HT1080 (cell line): ENCODE measurements at regions not wholly inside any gene's neighbourhood (a gene's known extent, or its start where the extent isn't known, plus 50 kb on each side); places are given as distances from the start of the nearest gene placed in this dataset.
"Not testable (repeated sequence)": the region's sequence is repeated elsewhere in the genome, so short reads cannot be mapped to it uniquely, and the experiment has no call there.

ENCODE experiments used
- DNase-seq: peaks from one replicate; pipeline ENCODE4 v3.0.0-alpha.2; 2015; ENCODE audit warnings: low read depth

GRCh38 chr12:34606749-34607519 lies 584.6 kb downstream of the ALG10 start:
- no peak for DNase-seq

GRCh38 chr12:34607520-34608195 lies 585.4 kb downstream of the ALG10 start:
- no peak for DNase-seq

DNA sequence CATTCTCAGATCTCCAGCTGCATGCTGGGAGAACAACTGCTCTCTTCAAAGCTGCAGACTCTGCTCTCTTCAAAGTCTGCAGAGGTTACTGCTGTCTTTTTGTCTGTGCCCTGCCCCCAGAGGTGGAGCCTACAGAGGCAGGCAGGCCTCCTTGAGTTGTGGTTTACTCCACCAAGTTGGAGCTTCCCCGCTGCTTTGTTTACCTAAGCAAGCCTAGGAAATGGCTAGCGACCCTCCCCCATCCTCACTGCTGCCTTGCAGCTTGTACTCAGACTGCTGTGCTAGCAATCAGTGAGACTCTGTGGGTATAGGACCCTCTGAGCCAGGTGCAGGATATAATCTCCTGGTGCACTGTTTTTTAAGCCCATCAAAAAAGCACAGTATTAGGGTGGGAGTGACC lies 591.7 kb downstream of the ALG10 start:
- DNase-seq = not testable (repeated sequence)

DNA sequence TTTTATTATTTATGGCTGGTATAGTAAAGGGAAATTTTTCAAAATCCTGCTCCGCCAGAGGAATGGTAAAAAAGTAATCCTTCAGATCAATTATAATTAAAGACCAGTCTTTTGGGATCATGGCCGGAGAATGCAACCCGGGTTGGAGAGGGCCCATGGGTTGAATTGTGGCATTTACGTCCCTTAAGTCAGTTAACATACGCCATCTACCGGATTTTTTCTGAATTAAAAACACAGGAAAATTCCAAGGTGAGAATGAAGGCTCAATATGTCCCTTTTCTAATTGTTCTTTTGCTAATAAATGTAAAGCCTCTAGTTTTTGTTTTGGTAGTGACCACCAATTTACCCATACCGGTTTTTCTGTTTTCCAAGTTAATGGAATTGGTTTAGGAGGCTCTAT lies 602.8 kb downstream of the ALG10 start:
- DNase-seq = peak; percentile 8

GRCh38 chr12:34626363-34627157 lies 604.3 kb downstream of the ALG10 start:
- no peak for DNase-seq
